IPS-18c (cell line): ENCODE measurements at regions not wholly inside any gene's neighbourhood (a gene's known extent, or its start where the extent isn't known, plus 50 kb on each side); places are given as distances from the start of the nearest gene placed in this dataset.
"Not testable (repeated sequence)": the region's sequence is repeated elsewhere in the genome, so short reads cannot be mapped to it uniquely, and the experiment has no call there.

Experiments
- H3K4me3 ChIP-seq: 2 replicates; pipeline ENCODE4 v1.7.0; 2013; ENCODE audit warnings: low read depth, mild to moderate bottlenecking, low read length, moderate library complexity; ENCODE audit not compliant: insufficient read depth
- H3K9me3 ChIP-seq: one replicate; pipeline ENCODE4 v1.6.1; 2013; ENCODE audit warnings: mild to moderate bottlenecking, low read length, moderate library complexity; ENCODE audit not compliant: control insufficient read depth, insufficient read depth

DNA sequence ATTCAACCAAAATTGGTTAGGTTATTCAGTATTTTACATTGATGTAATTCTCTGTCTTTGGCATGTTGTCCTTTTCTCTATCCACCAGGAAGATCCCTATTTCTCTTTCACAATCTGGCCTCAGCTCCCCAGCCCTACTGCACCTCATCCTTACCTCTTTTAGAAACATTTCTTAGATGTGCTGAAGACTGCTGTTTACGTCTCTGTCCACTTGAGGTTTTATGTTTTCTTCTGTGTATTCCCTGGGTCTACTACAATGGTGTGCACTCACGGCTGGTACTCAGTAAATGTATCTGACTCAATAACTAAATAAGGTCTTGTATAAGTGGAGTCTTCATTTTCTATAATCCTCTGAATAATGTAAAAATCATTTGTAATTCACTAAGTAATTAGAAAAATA lies 822.7 kb downstream of the DTWD2 start:
- Histone ChIP-seq H3K4me3 (no peak overlapping the region), H3K9me3 (no peaks in the 10 kb centered on the region)

DNA sequence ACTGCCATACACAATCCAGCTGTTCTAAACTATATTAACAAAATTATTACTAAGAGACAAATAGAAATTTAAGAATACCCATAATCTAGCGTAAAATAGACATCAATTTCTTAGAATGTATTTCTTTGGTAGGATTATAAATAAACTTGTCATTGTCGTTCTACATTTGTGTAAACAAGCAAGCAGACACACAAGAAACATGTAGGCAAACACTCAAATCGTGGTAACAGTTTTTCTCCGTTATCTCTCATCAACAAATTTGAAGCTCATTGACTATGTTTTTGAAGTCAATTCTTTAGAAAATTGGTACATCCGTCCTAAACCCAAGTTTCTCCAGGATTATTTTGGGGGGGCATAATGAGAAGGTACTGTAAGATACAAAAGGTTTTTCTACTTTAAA lies 832.2 kb downstream of the DTWD2 start:
- Histone ChIP-seq H3K4me3 (no peak overlapping the region), H3K9me3 (no peaks in the 10 kb centered on the region)

DNA sequence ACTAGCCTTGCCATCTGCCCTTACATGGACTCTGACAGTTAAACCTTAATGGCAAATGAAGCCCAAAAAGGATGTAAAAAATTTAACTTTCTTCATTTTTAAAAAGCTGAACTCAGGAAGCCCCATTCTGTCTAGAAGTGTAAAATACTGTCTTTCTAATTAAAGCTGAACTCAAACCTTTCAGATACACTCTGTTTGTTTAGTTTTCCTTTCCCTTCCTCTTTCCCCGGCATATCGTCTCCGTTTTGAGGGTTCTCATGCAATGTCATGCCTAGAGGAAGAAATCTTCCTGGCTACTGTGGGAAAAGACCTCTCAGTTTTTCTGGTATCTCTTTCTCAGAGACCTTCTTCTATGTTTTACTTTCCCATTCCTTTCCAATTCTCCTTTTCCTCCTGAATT lies 841.5 kb downstream of the DTWD2 start:
- H3K4me3 ChIP-seq, result no peak overlapping the region
- H3K9me3 ChIP-seq, result no peaks in the 10 kb centered on the region

DNA sequence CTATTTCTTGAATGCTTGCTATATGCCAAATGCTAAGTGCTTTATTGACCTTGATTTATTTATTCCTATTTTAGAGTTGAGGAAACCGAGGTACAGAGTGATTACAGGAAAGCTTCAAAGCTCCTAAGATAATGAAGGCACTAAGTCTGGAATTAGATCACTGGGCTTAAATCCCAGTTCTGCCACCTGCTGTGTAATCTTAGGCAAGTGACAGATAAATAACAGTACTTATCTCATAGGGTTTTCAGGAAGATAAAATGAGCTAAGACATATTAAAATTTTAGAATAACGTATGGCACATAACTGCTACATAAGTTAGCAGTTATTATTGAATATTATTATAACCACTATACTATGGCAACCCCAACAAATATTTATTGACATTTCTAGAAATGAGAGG lies 843.8 kb downstream of the DTWD2 start:
- H3K9me3 ChIP-seq, result no peaks in the 10 kb centered on the region
- no peak overlapping the region for H3K4me3 ChIP-seq

DNA sequence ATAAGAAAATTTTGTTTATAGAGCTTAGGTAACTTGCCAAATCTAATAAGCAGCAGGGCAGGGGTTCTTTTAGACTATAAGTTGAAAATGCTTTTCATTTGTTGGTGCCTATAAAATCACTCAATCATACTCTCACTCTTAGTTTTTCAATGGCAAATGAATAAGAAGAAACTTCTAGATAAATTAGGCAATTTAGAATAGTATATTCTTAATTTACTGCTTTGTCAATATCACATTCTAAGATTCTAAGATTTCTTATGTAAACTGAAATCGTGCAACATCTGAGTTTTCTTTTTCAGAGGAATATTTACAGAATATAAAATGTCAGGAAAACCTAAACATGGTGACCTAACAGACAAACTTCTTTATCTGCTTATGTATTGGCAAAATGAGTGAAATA lies 849.0 kb downstream of the DTWD2 start:
- Histone ChIP-seq H3K9me3 (no peaks in the 10 kb centered on the region), H3K4me3 (no peak overlapping the region)

DNA sequence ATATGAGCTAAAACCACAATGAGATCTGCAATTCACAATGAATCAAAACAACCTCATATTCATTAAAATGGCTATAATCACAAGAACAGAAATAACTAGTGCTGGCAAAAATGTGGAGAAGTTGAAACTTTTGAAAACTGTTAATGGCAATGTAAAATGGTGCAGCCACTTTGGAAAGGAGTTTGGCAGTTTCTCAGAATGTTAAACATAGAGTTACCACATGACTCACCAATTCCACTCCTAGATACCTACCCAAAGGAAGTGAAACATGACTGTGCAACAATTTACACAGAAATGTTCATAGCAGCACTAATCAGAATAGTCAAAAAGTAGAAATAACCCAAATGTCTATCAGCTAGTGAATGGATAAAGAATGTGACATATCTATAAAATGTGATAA lies 862.2 kb downstream of the DTWD2 start:
- Histone ChIP-seq H3K4me3 (no peak overlapping the region), H3K9me3 (no peaks in the 10 kb centered on the region)

DNA sequence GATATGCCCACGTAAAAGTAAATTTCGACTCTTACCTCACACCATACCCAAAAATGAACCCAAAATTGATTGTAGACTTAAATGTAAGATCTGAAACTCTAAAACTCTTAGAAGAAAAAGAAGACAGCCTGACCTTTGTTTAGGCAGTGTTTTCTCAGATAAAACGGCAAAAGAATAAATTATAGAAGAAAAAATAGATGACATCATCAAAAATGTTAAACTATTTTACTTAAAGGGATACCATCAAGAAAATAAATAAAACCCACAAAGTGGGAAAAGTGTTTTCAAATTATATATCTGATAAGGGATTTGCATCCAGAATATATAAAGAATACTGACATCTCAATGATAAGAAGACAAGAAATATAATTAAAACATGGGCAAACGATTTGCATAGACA lies 862.7 kb downstream of the DTWD2 start:
- Histone ChIP-seq H3K4me3 (no peak overlapping the region), H3K9me3 (no peaks in the 10 kb centered on the region)

DNA sequence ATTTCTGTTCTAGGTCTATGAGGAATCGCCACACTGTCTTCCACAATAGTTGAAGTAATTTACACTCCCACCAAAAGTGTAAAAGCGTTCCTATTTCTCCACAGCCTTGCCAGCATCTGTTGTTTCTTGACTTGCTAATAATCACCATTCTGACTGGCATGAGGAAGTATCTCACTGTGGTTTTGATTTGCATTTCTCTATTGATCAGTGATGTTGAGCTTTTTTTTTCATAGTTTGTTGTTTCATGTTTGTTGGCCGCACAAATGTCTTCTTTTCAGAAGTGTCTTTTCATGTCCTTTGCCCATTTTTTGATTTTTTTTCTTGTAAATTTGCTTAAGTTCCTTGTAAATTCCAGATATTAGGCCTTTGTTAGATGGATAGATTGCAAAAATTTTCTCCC lies 867.1 kb downstream of the DTWD2 start:
- Histone ChIP-seq H3K4me3 (no peak overlapping the region), H3K9me3 (no peaks in the 10 kb centered on the region)

DNA sequence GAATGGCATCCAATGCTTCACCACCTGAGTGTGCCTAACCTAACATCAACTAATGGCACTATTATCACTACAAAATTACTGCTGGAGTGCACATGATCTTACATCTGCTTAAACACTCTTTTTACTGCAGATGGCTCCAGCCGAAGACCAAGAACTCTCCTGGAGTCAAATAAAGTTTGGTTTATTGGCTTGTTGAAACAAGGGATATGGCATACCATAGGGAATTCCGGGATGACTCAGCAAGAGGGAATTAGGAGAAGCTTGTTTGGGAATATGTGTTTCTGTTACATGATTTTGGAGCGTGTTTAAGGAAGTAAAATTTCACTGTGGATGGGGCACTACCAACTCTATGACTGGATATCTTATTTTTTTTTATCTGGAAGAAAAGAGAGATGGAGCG lies 872.6 kb downstream of the DTWD2 start:
- no peak overlapping the region for H3K4me3 ChIP-seq
- H3K9me3 ChIP-seq, result no peaks in the 10 kb centered on the region

DNA sequence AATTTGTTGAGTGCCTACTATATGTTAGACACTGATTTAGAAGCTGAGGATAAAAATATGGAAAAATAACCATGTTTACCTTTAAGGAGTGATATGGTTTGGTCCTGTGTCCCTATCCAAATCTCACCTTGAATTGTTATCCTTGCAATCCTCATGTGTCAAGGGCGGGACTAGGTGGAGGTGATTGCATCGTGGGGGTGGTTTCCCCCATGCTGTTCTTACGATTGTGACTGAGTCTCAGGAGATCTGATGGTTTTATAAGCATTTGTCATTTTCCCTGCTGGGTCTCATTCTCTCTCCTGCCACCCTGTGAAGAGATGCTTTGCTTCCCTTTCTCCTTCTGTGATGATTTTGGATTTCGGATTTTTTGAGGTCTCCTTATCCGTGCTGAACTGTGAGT lies 876.4 kb downstream of the DTWD2 start:
- Histone ChIP-seq H3K4me3 (no peak overlapping the region), H3K9me3 (no peaks in the 10 kb centered on the region)

DNA sequence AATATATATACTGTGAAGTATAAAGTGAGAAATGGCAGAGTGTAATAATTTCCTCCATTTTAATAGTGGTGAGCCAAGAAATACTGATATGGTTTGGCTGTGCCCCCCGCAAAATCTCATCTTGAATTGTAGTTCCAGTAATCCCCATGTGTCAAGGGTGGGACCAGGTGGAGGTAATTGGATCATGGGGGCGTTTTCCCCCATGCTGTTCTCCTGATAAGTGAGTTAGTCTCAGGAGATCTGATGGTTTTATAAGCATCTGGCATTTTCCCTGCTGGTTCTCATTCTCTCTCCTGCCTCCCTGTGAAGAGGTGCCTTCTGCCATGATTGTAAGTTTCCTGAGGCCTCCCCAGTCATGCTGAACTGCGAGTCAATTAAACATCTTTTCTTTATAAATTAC lies 881.1 kb downstream of the DTWD2 start:
- not testable (repeated sequence) for H3K4me3 ChIP-seq, H3K9me3 ChIP-seq

DNA sequence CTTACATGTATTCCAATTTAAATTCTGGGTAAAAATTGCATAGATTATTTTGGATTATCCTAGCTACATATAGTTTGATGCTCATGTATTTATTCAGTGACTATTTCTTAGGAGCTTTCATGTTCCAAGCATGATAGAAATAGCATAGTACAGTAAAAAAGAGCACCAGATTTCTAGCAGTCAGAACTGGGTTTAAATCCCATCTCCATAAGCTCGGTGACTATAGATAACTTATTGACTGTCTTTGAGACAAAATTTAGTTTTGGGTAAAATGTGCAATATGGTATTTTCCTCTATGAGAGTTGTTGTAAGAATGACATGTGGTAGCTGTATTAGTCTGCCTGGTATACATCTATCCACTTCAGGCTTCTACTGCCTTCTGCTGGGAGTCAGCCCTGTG lies 889.6 kb downstream of the DTWD2 start:
- no peaks in the 10 kb centered on the region for H3K9me3 ChIP-seq
- H3K4me3 ChIP-seq, result no peak overlapping the region

DNA sequence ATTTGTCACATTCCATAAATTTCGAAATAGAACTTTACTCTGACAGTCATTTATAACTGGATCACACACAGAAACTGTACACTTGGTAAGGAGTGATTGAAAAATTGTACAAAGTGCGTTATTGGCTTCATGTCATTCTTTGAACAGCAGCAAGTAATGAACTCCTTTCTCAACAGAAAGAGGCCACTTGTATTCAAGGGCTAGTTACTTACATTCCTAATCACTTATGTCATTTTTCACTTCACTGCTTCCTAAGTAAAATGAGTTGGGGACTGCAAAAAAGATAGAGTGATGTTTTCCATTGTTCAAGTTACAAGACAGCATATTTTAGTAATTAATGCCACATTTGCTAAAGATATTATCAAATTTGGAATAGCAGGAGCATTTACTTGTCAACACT lies 893.2 kb downstream of the DTWD2 start:
- no peaks in the 10 kb centered on the region for H3K9me3 ChIP-seq
- no peak overlapping the region for H3K4me3 ChIP-seq

DNA sequence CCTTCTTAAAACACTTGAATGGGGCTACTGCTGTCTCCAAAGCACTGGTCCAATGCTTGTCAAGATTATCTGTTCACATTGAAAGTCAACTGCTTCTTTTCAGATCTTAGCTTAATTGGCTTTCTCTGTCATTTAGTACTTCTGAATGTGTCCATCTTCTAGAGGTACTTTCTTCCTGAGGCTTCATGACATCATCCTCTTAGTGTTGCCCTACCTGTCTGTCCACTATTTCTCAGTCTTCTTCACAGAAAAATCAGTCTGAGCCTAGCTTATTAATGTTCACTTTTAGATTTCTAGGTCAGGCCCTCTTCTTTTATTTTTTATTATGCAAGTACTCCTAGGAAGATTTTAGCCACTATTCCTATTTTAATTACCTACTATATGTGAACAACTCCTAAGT lies 899.9 kb downstream of the DTWD2 start:
- no peak overlapping the region for H3K4me3 ChIP-seq
- H3K9me3 ChIP-seq, result no peaks in the 10 kb centered on the region

DNA sequence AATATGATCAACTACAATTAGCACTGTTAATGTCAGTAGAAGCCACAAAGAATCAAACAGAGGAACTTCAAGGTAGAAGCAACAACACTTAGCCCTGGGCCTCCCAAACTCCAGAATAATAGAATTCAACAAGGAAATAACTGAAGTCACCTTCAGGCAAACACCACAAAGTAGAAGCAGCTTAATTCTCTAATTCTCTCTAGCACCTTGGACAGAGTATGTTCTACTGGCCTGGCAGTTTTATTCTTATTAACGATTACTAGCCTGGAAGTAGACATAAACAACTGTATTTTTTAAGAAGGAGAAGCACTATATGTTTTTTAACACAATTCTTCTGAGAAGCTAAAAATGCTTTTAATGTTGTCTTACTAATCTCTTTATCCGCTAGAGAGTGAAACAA lies 911.9 kb downstream of the DTWD2 start:
- Histone ChIP-seq H3K4me3 (no peak overlapping the region), H3K9me3 (no peaks in the 10 kb centered on the region)

DNA sequence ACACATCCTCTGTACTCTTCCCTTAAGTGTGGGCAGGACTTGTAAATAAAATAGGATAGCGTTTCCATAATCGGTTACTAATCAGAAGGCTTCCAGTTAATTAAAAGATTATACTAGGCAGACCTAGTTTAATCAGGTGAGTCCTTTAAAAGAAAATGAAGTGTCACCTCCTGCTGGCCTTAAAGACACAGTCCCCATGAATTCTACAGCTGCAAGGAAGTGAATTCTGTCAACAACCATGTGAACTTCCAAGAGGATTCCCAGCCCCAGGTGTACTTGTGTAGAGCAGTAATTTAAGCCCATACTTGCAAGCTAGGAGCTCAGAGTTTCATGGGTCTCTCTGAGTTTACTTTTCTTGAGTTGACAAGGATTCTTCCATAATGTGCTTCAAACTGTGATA lies 918.3 kb downstream of the DTWD2 start:
- H3K9me3 ChIP-seq, result no peaks in the 10 kb centered on the region
- no peak overlapping the region for H3K4me3 ChIP-seq

DNA sequence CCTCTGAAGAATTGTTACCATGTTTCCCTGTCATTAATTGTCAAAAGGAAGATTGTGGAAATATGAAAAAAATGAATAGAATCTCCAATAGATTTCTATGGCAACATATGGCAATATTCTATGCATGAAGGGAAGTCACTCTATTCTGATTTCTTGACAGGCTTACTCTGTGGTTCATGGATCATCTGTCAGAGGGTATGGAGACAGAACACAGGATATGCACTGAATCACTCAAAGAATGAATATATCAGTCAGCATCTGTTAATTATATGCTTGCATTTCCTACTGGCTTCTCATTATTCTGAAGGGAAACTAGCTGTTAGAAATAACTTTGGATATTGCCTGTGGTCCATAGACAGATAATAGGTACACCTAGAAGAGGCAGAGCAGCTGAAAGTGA lies 918.9 kb downstream of the DTWD2 start:
- no peak overlapping the region for H3K4me3 ChIP-seq
- no peaks in the 10 kb centered on the region for H3K9me3 ChIP-seq

DNA sequence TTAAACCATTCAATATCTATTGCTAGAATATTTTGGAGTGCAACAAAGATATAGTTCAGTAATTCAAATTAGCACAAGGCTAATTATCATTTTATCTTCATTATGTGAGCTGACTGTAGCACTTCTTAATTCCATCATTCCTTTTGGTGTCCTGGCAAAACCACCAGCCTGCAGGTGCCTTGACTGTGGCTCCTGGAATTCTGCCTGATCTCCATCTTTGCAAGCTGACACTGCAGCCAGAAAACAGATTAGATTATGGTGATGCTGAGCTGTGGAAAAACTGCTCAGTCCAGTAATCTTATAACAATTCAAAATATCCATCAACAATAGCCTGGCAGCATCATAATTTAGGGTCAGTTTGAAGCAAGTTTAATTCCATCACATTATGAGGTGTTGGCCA lies 919.5 kb downstream of the DTWD2 start:
- H3K9me3 ChIP-seq, result no peaks in the 10 kb centered on the region
- no peak overlapping the region for H3K4me3 ChIP-seq

DNA sequence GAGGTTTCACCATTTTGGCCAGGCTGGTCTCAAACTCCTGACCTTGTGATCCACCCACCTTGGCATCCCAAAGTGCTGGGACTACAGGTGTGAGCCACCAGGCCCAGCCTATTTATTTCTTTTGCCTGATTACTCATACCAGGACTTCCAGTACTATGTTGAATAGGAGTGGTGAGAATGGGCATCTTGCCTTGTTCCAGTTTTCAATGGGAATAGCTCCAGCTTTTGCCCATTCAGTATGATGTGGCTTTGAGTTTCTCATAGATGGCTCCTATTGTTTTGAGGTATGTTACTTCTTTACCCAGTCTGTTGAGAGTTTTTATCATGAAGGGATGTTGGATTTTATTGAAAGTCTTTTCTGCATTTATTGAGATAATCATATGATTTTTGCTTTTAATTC lies 924.5 kb downstream of the DTWD2 start:
- H3K4me3 ChIP-seq, H3K9me3 ChIP-seq: not testable (repeated sequence)

DNA sequence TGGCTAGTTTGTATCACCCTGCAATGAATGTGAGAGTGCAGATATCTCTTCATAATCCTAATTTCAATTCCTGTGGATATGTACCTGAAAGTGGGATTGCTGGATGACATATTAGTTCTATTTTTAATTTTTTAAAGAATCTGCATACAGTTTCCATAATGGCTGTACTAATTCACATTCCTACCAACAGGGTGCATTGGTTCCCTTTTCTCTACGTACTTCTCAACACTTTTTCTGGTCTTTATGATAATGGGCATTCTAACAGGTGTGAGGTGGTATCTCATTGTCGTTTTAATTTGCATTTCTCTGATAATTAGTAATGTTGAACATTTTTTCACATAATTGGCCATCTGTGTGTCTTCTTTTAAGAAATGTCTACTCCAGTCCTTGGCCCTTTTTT lies 927.5 kb downstream of the DTWD2 start:
- no peak overlapping the region for H3K4me3 ChIP-seq
- H3K9me3 ChIP-seq, result no peaks in the 10 kb centered on the region
